HG03558 (cell line): ENCODE measurements at regions not wholly inside any gene's neighbourhood (a gene's known extent, or its start where the extent isn't known, plus 50 kb on each side); places are given as distances from the start of the nearest gene placed in this dataset.
A peak's percentile ranks its signal among the peaks of the same experiment; 100 is the strongest.

Experiments
- ATAC-seq: cut with Tn5 transposase; IDR thresholded peaks from one replicate; pipeline ENCODE4 v1.9.1; 2021; ENCODE audit warnings: moderate number of reproducible peaks; ENCODE audit not compliant: unreplicated experiment; ENCODE audit errors: extremely low read depth

DNA sequence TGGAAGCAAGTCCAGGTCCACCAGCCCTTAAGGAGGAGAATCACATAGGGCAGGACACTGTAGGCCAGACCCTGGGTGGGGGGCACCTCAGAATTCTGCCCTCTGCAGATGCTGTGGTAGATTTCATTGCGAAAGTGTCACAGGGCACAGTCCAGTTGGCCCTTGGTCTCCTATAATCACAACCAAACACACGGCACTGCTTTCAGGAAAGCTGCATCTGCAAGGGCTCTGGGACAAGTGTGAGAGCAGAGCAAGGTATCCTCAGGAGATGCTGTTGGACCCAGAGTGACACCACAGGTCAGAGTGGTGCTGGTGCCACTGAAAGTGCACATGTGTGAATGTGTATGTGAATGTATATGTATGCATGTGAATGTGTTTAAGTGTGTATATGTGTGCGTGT, 88.6 kb upstream of the MBNL2 start:
- no peak for ATAC-seq

DNA sequence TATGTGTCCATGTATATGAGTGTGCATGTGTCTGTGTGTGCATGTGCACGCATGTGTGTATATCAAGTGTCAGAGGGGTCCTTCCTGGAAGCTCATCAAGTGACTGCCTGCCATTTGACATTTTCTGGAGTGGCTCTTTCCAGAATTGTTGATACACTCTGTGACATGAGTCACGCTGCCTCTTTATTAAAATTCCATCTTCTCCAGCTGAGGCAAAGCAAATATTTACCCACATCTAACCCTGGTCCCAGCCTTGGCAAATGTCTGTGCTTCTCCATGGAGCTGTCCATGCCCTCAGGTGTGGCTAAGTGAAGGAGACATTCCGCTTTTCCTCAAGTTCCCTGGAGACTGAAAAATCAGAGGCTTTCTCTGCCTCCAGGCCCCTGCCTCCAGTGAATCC, 88.2 kb upstream of the MBNL2 start:
- no peak for ATAC-seq

GRCh38 chr13:97134364-97135095, 87.6 kb upstream of the MBNL2 start:
- ATAC-seq: no peak

DNA sequence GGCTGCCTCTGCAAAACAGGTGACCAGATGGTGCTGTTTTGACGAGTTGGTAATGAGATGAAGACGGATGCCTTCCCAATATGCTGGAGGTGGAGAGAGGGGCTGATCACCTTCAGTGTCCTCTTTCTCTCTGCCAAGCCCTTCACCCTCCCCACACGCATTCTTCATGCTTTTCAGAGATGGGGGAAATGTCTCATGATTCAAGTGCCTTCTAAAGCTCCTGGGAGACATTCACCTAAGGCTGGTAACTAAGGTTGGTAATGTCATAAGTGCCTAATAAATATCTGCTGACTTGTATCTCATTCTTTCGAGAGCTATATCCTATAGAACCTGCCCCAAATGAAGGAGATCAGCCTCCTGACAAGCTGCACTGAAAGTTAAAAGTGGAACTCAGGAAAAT, 86.2 kb upstream of the MBNL2 start:
- ATAC-seq: no peak

DNA sequence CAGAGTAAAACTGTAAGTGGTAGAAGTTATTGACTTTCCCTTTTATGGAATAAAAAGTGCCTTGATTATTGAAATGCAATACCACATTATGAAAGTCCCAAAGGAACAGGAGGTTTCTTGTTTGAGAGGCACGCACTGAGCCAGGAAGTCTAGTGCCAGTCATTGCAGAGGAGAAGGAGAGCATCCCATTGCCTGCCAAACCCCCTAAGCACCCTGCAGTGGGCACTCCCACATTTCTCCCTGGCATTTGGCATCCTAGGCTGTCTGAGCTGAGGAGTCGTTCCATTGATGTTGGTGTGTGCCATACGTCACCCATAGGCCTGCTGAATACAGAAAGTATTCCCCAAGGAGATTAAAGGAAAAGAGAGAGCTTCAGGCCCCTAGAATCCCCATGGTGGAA, 85.7 kb upstream of the MBNL2 start:
- no peak for ATAC-seq

- no peak for ATAC-seq
Observed at GRCh38 chr13:97139691-97140090, 82.4 kb upstream of the MBNL2 start.

DNA sequence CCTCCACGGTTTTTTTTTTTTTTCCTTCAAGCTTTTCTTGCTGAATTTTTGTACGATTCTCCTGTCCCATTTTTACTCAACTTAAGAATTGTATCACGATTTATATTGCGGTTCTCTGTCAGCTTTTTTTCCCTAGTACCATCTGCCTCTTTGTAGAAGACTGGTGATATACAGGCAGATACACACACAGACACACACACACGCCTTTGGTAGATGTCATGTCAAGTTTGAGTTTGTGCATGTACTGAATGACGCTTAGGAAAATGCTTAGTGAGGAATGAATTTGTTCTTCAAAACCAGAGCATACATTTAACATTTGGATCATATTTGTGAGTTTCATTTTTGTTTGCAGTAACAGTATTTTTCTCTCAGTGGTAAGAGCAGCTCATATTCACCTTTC, 82.0 kb upstream of the MBNL2 start:
- no peak for ATAC-seq

- no peak for ATAC-seq
Observed at GRCh38 chr13:97140611-97141010, 81.5 kb upstream of the MBNL2 start.

DNA sequence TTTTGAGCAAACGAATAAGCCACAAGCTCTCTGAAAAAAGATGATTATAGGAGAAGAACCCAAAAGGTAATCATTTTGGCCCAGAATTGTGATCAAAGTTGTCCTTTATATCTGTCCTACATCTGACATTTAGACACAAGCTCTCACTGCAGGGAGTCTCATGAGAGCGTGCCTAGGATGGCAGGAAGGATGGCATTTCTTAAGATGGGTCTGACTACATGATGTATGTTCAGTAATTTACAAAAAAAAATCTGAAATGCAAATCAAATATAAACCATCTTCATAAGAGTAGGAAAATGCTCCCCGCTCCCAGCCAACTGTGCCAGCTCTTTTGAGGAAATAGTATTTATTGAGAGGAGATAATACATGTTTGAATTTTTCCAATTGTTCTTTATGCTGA, 81.0 kb upstream of the MBNL2 start:
- no peak for ATAC-seq

- peak; percentile 100 for ATAC-seq
Observed at GRCh38 chr13:97141564-97142005, 80.5 kb upstream of the MBNL2 start.

- ATAC-seq: no peak
Observed at GRCh38 chr13:97142452-97142851, 79.7 kb upstream of the MBNL2 start.

DNA sequence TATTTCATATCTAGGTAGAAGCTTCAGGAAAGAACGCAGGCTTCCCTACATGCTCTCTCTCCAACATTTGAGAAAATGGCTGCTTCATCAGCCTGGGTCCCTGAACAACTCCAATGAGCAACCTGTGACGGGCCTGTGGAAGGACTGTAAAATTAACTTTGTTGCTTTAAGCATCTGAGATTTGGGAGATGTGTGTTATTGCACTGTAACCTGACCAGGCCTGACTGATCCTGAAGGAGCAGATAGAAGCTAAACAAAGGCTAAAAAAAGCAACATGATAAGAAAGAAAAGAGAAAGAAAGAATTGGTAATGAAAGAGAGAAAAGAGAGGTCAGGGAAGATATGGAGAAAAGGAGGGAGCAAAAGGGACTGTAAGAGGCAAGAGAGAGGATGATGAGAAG, 77.1 kb upstream of the MBNL2 start:
- no peak for ATAC-seq

GRCh38 chr13:97148894-97149293, 73.2 kb upstream of the MBNL2 start:
- no peak for ATAC-seq

GRCh38 chr13:97160421-97160820, 61.7 kb upstream of the MBNL2 start:
- no peak for ATAC-seq

- no peak for ATAC-seq
Observed at GRCh38 chr13:97161582-97162231, 60.4 kb upstream of the MBNL2 start.

GRCh38 chr13:97165502-97166425, 56.4 kb upstream of the MBNL2 start:
- ATAC-seq: no peak

GRCh38 chr13:97171136-97171535, 51.0 kb upstream of the MBNL2 start:
- no peak for ATAC-seq
